ENCODE measurements at regions not wholly inside any gene's neighbourhood (a gene's known extent, or its start where the extent isn't known, plus 50 kb on each side); places are given as distances from the start of the nearest gene placed in this dataset.

DNA sequence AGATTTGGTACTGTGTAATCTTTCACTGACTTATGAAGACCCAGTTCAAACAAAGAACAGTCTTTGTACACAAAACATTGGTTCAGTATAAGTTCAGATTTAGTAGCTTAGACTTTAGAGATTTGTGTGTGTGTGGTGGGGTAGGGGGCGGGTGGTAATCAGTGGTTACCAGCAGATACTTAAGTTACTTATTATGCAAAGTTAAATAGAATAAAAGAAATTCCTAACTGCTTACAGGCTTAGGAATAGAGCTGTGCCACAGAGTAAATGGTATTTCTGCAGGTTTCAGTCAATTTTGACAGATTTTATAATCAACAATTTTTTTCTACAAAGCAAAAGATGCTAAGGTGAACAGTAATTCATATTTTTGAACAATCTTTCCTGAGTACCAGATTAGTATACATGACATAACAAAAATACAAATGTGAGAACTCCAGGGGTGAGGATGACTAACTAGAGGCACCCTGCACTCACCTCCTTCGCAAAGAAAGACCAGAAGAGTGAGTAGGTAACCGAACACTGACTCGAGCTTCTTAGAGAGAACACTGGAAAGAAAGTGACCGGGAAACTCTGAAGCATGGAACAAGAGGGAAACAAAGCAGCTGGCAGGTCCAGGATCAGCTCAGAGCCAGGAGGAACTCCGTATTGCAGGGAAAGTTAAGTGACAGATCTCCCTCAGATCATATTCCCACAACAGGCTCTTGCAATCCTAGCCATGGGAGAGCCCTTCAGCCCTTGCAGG, 560.6 kb downstream of the COL12A1 start:
- intact Hi-C loops (cut with micrococcal nuclease): no loop called here
- Histone ChIP-seq H3K27ac (ENCODE audit: low read length) (no peak overlapping the region), H3K4me1 (ENCODE audit: insufficient read depth, low read length) (no peaks in the 10 kb centered on the region), H2AFZ (ENCODE audit: low read length) (no peak overlapping the region), H4K20me1 (ENCODE audit: low read length) (no peaks in the 10 kb centered on the region), H3K4me3 (ENCODE audit: low read length) (no peak overlapping the region), H3K36me3 (ENCODE audit: low read depth, low read length) (no peaks in the 10 kb centered on the region), H3K9me3 (ENCODE audit: low read length) (no peaks in the 10 kb centered on the region), H3F3A (ENCODE audit: low read length, unreplicated experiment) (no peaks in the 10 kb centered on the region), H3K79me2 (ENCODE audit: low read length) (no peaks in the 10 kb centered on the region), H3K9ac (ENCODE audit: low read length) (no peak overlapping the region), H3K9me2 (replicated peaks; ENCODE audit: low read length) (no peaks in the 10 kb centered on the region), H3K4me2 (ENCODE audit: low read length) (no peak overlapping the region), H3K27me3 (ENCODE audit: low read length) (no peaks in the 10 kb centered on the region)
- TF ChIP-seq EZH2phosphoT487 (IDR thresholded peaks at IDR 0.05; ENCODE audit: borderline replicate concordance, low read length) (no peak), EZH2 (IDR thresholded peaks at IDR 0.05; ENCODE audit: low read length, unreplicated experiment) (no peak)
- TF ChIP-seq, protein P1, sequence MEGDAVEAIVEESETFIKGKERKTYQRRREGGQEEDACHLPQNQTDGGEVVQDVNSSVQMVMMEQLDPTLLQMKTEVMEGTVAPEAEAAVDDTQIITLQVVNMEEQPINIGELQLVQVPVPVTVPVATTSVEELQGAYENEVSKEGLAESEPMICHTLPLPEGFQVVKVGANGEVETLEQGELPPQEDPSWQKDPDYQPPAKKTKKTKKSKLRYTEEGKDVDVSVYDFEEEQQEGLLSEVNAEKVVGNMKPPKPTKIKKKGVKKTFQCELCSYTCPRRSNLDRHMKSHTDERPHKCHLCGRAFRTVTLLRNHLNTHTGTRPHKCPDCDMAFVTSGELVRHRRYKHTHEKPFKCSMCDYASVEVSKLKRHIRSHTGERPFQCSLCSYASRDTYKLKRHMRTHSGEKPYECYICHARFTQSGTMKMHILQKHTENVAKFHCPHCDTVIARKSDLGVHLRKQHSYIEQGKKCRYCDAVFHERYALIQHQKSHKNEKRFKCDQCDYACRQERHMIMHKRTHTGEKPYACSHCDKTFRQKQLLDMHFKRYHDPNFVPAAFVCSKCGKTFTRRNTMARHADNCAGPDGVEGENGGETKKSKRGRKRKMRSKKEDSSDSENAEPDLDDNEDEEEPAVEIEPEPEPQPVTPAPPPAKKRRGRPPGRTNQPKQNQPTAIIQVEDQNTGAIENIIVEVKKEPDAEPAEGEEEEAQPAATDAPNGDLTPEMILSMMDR (conservative IDR thresholded peaks at IDR 0.05; ENCODE audit: low read depth, low read length): no peak
- ChIA-PET CTCF (no interaction called here), POLR2A (ENCODE audit: unreplicated experiment) (no interaction called here)
- BruUV-seq (replicated peaks): no TSS peak
- DNase-seq (no peak), ATAC-seq (no peak)

DNA sequence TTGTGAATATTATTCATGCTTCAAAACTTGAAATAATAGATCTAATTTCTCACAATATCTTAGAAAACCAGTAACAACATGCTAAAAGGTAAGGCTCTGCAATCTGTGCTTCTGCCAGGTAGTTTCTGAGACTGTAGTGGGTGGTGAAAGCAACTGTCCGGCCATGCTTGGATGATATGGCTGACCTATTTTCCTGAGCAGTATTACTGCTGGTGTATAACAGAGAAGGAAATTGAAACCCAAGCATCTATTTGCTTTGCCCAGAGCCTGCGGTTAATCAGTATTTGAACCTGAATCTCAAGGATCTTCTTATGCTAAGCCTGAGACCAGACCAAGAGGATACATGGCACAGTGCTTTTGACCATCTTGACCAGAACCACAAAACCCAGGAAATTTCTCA, 563.8 kb downstream of the COL12A1 start:
- Histone ChIP-seq H3K36me3 (ENCODE audit: low read depth, low read length) (no peaks in the 10 kb centered on the region), H3F3A (ENCODE audit: low read length, unreplicated experiment) (no peaks in the 10 kb centered on the region), H3K9me3 (ENCODE audit: low read length) (no peaks in the 10 kb centered on the region), H3K9me2 (replicated peaks; ENCODE audit: low read length) (no peaks in the 10 kb centered on the region), H2AFZ (ENCODE audit: low read length) (no peak overlapping the region), H3K79me2 (ENCODE audit: low read length) (no peaks in the 10 kb centered on the region), H3K27me3 (ENCODE audit: low read length) (no peaks in the 10 kb centered on the region), H4K20me1 (ENCODE audit: low read length) (no peaks in the 10 kb centered on the region), H3K4me2 (ENCODE audit: low read length) (no peak overlapping the region), H3K4me1 (ENCODE audit: insufficient read depth, low read length) (no peaks in the 10 kb centered on the region), H3K27ac (ENCODE audit: low read length) (no peak overlapping the region), H3K9ac (ENCODE audit: low read length) (no peak overlapping the region), H3K4me3 (ENCODE audit: low read length) (no peak overlapping the region)
- CTCF ChIA-PET: no interaction called here
- intact Hi-C loops (cut with micrococcal nuclease): no loop called here
- no peak for TF ChIP-seq EZH2 (IDR thresholded peaks at IDR 0.05; ENCODE audit: low read length, unreplicated experiment)
- TF ChIP-seq, protein P1 (conservative IDR thresholded peaks at IDR 0.05; ENCODE audit: low read depth, low read length): no peak
- no peak for TF ChIP-seq EZH2phosphoT487 (IDR thresholded peaks at IDR 0.05; ENCODE audit: borderline replicate concordance, low read length)
- POLR2A ChIA-PET (ENCODE audit: unreplicated experiment): no interaction called here
- BruUV-seq (replicated peaks): no TSS peak
- DNase-seq (no peak), ATAC-seq (no peak)

DNA sequence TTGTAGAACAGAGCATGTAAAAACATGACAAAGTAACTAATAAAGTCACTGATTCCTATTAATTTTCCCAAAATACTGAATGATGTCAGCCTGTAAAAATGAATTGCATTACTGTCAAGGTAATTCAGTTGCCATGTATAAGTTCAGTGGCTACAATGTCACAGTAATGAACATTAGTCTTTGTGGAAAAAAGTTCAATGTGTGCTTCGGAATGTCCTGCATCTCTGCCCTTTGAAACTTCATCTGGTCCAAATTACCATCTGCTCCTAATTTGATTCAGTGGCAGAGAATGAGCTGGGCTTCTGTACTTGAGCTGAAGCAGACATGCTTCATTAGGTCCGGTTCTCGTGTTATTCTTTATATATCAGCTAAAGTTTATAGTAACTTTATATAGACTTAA, 567.4 kb downstream of the COL12A1 start:
- no peaks in the 10 kb centered on the region for H3K27me3 ChIP-seq (ENCODE audit: low read length)
- TF ChIP-seq EZH2phosphoT487 (IDR thresholded peaks at IDR 0.05; ENCODE audit: borderline replicate concordance, low read length): no peak
- TF ChIP-seq, protein P1 (conservative IDR thresholded peaks at IDR 0.05; ENCODE audit: low read depth, low read length): no peak
- TF ChIP-seq EZH2 (IDR thresholded peaks at IDR 0.05; ENCODE audit: low read length, unreplicated experiment): no peak
- CTCF ChIA-PET: no interaction called here

More for the DNA sequence above, 567.4 kb downstream of the COL12A1 start:
- DNase-seq (no peak), ATAC-seq (no peak)
- no peak overlapping the region for H3K9ac ChIP-seq (ENCODE audit: low read length)
- no peak overlapping the region for H2AFZ ChIP-seq (ENCODE audit: low read length)
- H3K36me3 ChIP-seq (ENCODE audit: low read depth, low read length): no peaks in the 10 kb centered on the region
- H3K4me3 ChIP-seq (ENCODE audit: low read length): no peak overlapping the region
- H3K4me2 ChIP-seq (ENCODE audit: low read length): no peak overlapping the region
- no peaks in the 10 kb centered on the region for H4K20me1 ChIP-seq (ENCODE audit: low read length)
- BruUV-seq (replicated peaks): no TSS peak
- no peaks in the 10 kb centered on the region for H3F3A ChIP-seq (ENCODE audit: low read length, unreplicated experiment)
- POLR2A ChIA-PET (ENCODE audit: unreplicated experiment): no interaction called here
- no peak overlapping the region for H3K27ac ChIP-seq (ENCODE audit: low read length)
- intact Hi-C loops (cut with micrococcal nuclease): no loop called here
- no peaks in the 10 kb centered on the region for H3K4me1 ChIP-seq (ENCODE audit: insufficient read depth, low read length)
- no peaks in the 10 kb centered on the region for H3K9me3 ChIP-seq (ENCODE audit: low read length)
- no peaks in the 10 kb centered on the region for H3K9me2 ChIP-seq (replicated peaks; ENCODE audit: low read length)
- no peaks in the 10 kb centered on the region for H3K79me2 ChIP-seq (ENCODE audit: low read length)
